ENCODE measurements at regions not wholly inside any gene's neighbourhood (a gene's known extent, or its start where the extent isn't known, plus 50 kb on each side); places are given as distances from the start of the nearest gene placed in this dataset.

DNA sequence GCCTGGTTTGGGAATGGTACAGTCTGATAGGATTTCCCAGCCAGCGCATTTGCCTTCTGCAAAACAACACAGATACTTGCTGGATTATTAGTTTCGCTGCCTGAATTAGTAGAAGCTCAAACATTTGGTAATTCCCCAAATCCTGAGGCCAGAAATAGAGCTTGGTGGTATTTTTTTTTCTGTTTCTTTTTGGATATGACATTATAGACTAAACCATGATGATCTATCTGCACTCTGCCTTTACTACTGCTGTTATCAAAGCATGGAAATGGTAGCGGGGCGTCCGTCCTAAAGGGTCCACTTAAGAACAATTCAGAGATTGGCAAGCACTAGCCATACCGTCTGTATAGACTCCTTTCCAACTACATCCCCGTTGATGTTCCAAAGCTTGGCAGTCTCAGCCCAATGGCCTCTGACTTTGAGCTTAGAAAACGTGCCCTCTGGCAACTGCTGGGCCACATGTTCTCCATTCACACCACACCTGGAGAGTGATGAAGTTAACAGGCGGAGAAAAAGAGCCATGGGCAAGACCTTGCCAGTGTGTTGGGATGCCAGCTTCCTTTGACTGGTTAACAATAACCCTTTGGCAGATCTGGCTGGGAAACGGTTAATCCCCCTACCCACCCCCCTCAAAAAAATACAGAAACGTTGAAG lies 241.0 kb upstream of the NR2F2 start:
- no peak for DNase-seq

DNA sequence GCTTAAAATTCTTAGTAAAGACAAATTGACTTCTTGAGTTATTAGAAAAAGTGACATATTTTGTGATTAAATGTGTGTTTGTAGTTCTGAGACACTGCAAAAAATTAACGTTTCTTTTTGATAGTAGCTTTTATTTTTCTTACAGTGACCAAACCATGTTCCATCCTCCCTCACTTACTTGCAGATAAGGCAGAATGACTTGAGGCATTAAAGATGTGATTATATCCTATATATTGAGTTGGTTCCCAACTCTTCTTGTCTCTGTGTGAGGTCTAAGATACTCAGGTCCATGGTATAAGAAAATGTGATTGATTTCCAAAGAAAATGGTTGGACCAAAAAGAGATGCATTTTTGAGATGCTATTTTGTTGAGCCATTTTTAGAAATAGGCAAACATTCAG lies 238.3 kb upstream of the NR2F2 start:
- peak; percentile 32 to 46 for DNase-seq

DNA sequence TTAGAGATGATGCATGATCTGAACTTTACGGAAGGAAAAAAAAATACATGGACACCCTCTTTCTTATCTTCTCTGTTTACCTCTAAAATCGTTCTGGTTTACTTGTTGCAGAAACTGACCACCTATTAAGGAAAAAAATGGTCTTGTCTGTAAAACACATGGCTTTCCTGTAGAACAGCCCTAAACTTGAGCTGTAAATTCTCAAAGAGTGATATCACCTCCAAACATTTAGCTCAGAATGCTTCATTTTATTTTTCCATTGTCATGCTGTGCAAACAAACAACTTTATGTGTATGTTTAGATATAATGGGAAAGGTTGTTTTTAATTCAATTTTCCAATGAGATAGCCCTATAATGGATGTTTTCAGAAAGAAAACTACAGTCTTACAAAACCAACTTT lies 237.4 kb upstream of the NR2F2 start:
- no peak for DNase-seq

DNA sequence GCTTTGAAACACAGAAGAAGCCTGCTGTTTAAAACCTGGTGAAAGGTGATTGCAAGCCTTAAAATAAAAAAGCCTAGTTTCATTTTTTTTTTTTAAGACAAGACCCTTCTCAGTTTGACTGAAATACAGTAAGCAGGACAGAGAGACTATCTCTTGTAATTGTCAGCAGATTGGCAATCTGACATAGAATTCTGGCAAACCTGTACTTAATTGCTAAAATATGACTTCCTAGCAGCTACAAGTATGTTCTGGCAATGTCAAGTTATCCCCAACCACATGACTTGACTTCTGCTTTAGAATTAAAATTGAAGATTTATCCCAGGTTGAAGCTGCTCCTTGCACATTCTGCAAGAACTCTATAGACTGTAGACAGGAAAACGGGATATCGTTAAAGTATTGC lies 232.8 kb upstream of the NR2F2 start:
- DNase-seq: no peak

DNA sequence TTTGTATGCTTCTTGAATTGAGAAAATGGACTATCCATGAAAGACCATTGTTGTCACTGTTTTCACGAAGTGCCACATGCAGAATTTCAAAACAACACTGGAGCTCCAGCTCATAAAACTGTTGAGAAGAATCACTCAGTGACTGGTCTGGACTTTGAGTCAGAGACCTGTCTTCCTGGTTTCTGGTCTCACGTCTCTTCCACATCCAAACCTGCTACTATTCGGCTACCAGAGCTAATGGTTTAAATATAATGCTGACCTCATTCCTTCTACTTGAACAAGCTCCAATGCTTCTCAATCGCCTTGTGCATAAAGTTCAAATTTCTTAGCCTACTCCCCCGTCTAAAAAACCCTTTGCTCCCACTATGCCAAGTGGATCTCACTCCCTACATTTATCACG lies 227.9 kb upstream of the NR2F2 start:
- no peak for DNase-seq

DNA sequence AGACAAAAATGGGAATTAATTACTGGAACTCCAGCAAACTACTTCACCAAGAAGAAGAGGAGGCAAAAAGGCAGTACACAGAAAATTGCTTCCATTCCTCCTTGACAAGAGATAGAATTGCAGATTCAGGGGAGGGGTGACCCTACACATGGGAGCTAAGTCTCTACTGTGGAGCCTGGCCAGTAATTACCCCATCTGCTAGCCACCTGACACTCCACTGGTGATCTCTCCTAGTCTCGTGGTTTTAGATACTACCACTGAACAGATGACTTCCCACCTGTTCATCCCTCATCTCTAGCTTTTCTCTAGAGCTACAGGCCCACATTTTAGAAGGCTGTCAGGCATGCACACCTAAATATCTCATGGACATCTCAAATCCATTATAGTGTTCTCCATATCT lies 224.3 kb upstream of the NR2F2 start:
- DNase-seq: no peak

DNA sequence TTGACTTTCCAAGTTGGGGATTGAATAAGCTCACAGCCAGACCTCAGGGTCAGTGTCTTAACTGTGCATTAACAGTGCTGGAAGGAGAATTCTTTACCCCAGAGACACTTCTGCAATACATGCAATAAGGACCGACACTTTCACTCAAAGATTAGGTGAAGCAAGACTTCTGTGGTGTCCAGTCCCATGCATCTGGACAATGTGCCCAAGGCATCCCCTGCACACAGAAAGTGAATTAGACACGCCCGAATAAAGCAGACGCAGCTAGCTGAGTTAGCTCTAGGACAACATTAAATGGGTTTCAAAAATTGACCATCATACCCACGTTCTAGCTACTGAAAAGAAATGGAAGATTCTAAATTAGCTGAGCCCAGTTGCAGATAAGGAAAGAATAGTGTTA lies 223.9 kb upstream of the NR2F2 start:
- no peak for DNase-seq

DNA sequence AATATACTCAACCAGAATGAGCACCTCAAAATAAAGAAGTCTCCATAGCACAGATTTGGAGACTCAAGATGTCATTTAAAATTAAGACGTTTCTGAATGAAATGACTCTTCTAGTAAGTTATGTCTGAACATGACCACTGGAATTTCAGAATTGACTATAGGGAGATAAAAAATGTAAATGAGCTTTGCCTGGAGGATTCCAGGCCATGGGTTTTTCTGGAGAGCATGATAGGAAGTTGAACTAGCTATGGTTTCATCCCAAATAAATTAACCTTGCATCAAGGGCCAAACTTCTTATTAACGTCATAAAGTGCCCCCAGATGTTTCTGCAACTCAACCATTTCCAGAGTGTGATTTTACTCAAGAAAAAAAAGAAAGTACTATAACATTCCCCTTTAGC lies 222.6 kb upstream of the NR2F2 start:
- DNase-seq: no peak

DNA sequence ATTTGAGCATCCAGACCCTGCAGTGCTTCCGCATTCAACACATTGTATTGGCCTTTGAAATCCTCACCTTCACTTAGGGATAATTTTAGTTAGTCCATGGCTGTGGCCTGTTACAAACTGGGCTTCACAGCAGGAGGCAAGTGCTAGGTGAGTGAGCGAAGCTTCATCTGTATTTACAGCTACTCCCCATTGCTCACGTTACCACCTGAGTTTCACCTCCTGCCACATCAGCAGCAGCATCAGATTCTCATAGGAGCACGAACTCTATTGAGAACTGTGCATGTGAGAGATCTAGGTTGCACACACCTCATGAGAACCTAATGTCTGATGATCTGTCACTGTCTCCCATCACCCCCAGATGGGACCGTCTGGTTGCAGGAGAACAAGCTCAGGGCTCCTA lies 222.1 kb upstream of the NR2F2 start:
- DNase-seq: no peak

DNA sequence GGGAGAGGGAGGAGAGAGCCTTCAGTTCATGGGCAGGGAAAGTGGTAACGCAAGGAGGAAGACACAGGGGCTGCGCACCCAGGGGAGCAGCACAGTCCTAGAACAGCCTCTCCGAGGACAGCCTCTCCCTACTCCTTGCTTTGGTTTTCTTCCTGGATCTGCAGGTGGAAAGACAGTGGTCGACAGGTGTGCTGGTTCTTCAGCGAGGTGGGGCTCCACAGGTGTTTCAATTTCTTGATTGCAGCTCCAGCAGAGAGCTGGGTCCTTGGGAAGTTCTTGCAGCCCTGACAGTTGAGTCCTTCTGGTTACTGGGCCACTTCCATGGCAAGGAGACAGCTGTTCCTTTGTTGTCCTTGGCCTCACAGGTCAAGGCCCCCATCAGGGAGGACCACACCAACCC lies 220.7 kb upstream of the NR2F2 start:
- DNase-seq: no peak

DNA sequence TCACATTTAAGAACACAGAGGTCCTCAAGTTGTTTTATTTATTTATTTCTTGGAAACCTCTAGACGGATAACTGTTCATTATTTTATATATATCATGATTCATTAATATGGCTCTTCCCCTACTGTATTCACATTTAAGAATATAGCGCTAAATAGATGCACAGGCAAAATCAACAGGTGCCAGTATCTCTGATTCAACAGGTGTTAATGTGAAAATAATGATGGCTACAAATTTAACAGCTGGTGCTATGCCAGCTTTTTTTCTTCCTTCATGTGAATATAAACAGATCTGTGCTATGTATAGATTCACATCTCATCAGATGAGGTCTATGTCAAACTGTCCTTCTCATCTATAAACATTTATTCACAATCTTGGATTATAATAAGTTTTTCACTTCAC lies 218.5 kb upstream of the NR2F2 start:
- no peak for DNase-seq

DNA sequence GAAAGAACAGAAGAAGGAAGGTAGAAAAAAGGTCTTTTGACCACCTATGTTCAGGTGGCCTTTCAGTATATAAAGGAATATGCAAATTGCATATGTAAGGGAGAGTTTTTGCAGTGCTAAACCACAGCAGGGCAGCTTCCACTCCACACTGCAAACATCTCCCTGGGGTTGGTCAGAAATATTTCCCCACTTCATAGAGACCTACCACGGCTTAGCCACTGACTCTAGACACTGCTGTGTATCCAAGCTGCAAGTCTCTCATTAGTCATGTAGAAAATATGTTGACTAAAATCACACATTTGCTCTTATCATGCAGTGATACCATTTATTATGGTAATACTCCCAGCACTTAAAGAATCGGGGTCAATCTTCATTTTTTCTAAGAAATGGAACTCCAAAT lies 214.9 kb upstream of the NR2F2 start:
- no peak for DNase-seq

DNA sequence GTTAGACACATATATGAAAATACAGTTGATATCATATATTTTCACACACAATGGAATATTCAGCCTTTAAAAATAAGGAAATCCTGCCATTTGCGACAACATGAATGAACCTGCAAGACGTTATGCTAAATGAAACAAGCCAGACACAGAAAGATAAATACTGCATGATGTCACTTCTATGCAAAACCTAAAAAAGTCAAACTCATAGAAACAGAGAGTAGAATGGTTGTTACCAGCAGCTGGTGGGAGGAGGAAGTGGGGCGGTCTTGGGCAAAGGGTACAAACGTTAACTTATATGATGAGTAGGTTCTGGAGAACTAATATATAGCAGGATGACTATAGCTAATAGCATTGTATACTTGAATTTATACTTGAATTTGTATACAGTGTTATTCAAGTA lies 213.2 kb upstream of the NR2F2 start:
- DNase-seq: no peak

DNA sequence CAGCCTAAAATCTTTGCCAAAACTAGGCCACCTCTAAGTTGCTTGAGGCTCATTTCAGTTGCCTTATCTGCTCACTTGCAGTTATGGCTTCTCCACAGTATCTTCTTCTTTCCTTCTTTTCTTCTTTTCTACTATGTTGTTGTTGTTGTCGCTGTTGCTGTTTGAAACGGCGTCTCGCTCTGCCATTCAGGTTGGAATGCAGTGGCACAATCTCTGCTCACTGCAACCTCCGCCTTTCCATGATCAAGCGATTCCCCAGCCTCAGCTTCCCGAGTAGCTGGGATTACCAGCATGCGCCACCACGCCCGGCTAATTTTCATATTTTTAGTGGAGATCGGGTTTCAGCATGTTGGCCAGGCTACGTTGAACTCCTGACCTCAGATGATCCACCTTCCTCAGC lies 210.8 kb upstream of the NR2F2 start:
- DNase-seq: no peak

DNA sequence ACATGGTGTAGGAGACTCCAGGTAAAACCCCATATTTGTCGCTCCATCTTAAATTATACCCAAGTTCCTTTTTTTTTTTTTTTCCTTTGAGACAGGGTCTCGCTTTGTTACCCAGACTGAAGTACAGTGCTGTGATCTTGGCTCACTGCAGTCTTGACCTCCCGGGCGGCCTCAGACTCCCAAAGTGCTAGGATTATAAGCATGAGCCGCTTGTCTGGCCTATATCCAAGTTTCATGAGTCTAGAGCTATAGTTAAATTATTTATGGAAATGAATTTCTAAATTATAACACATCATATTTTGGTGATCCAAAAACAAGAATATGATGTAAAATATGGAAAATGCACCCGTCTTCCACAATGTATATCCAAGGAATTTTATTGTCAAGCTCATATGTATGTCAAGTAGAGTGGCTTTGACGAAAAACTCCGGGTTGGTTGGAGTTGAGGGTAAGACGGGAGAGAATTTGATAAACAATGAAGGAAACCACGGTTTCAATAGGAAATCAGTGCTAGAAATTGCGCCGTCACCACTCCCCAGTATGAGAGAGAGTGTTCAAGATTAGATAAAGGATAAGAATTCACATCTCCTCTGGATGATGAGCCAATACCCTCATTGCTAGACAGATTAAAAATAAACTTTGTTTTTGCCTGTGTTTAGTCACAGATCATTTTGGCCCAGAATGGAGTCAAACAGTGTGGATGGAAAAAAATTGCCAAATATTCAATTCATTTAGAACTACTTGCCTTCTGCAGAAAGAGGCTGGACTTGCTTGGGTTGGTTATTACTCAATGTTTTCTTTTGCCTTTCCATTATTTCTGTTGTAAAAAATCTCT lies 209.2 kb upstream of the NR2F2 start:
- DNase-seq: peak; percentile 47 to 64

DNA sequence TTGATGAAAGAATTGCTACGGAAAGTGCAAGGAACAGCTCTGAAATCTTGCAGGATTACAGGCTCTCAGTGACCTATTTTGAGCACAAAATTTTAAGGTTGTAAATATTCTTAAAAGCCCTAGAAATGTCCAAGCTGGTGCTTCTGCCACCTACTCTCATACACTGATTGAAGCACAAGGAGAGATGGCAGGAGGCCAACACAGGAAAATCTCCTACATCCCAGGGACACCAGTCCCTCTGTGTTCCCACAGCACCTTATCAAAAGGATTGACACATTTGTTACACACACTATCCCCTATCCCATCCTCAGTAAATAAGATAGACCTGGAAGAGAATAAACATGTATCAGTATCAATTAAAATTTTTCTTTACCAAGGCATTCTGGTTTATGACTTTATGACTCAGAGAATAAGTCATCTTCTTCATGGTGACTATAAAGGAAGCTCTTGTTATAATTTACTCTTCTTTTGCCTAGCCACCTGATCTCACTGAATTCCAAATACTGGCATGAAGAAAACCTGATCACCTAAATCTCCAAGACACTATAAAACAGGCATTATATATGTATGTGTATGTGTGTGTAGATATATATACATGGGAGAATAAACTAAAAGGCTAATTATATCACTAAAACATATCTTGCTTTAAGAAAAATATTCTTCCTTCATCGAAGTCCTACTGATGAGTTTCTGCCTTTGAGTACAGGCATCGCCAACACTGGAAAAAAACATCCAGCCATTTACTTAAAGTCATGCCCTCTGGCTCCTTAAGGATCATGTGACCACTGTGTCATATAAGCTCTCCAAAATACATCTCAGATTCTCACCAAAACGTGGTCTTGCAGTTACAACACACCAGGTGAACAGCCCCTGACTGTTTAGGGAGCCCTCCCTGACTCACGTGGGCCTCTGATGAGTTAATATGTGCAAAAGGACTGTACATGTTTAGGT lies 208.1 kb upstream of the NR2F2 start:
- no peak for DNase-seq

DNA sequence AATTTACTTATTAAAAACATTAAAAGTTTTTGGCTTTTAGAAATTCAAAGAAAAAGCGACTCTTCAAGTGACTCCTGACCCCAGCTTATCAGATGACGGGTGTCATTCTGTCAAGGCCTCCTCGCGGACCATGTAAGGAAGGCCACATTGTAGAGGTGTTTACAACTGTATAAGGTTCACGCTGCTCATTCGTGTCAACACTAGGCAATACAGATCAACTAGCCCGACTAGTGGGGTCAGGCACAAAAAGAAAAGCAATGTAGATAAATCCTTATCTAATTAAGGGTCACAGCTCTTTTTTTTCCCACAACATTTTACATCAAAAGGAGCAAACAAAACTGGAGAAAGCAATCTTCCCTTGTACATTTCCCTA lies 207.5 kb upstream of the NR2F2 start:
- DNase-seq: no peak

DNA sequence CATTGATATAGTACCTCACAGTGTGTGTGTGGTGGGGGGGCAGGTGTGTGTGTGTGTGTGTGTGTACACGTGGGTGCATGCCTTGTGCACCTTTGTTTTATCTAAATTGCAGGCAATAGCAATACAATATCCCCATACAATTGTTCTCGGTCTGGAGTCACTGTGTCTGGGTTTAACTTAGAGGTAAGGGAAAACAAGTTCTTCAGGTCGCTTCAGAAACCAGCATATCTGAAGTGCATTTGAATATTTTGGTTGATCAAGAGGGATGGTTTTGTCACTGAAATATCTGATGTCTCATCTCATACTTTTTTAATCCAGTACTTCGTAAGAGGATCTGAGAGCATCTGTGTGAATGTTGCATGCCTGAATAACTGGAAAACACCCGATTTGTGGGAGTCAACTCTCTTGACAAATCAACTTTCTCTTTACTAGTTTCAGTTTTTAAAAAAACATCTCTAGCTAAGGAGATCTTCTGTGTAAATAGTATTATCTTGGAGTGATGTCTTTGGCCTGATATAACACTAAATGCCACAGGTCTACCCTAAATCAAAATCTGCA lies 206.8 kb upstream of the NR2F2 start:
- no peak for DNase-seq

DNA sequence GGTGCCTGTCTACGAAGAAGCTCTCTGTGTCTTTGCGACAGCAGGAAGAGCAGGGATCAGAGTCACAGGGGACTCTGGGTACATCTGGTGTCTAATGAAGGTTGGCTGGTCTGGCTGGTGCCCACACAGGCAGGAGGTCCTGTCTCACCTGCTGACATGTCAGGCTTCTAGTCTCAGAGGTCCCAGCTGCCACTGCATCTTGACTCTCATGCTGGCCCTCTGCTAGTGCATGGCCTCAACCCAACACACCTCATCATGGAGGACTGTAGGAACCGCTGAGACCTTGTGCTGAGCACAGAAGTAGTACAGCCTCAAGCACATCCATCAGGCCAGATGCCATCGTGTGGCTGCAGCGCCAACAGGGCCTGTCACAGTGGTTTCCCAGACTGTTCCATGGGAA lies 206.1 kb upstream of the NR2F2 start:
- no peak for DNase-seq

DNA sequence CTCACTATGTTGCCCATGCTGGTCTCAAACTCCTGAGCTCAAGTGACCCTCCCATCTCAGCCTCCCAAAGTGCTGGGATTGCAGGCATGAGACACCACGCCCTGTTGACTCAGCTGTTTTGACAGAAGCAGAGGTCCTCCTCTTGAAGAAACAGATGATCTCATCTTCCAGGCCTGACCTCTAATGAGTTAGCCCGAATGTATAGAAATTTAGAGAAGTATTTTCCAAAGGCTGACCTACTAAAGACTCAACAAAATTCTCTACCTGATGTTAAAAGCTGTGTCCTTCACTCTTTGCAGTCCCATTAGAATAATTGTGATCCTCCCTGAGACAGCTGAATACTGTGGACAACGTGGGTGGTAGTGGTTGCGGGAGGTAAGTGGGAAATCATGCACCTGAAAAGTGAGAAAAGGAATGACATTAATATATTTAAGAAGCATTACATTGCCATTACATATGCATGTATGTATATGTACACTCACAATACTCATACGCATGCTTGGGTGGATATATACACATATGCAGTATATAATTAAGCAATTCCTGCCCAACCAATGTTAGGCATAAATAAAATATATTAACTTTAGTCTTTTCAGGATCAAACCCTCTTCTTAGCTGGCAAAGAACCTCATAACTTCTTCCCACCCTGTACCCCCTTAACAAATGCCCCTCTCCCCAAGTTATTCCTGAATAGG lies 204.6 kb upstream of the NR2F2 start:
- DNase-seq: no peak

DNA sequence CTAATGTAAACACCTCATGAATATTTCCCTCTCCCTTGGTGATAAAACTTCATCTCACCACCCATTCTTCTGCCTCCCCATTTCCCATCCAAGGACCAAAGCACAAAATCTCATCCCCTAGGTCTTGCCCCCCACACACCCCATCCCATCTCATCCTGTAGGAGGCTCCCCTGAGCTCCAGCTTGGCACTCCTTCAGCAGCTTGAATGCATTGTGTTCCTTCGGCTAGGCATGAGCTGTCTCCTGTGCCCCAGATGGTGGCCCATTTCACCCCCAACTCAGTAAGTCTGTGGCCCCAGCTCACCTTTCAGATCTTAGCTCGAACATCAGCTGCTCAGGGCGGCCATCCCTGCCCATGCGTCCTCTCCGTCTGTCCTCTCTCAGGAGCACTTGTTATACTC lies 203.6 kb upstream of the NR2F2 start:
- no peak for DNase-seq

DNA sequence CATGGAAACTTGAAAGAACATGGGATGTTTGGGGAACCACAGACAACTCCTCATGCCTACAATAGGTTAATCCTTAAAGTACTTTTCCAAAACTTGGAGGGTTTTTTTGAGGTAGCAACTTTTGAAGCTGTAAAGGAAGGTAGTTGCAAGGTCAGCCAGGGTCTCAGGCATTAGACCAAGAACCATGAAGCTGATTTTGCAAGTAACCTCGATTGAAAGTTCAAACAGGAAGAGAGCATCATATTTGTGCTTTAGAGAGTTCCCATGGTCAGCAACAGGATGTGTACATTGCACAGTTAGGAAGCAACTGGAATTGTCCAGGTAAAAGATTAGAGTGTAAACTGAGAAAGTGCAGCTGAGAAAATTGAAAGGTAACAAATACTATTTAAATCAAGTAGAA lies 199.8 kb upstream of the NR2F2 start:
- DNase-seq: no peak

All from right lung (tissue), 2 donors.